HS-27A (cell line): ENCODE measurements at regions not wholly inside any gene's neighbourhood (a gene's known extent, or its start where the extent isn't known, plus 50 kb on each side); places are given as distances from the start of the nearest gene placed in this dataset.
A peak's percentile ranks its signal among the peaks of the same experiment; 100 is the strongest.

ENCODE experiments used
- DNase-seq: peaks from one replicate; pipeline ENCODE4 v3.0.0-alpha.2; 2012; ENCODE audit warnings: low read depth, missing footprints

- no peak for DNase-seq
Measured at GRCh38 chr2:134770702-134771101, 51.9 kb upstream of the TMEM163 start.

GRCh38 chr2:134771313-134771801 is 52.6 kb upstream of the TMEM163 start:
- no peak for DNase-seq

GRCh38 chr2:134772493-134773169 is 53.8 kb upstream of the TMEM163 start:
- no peak for DNase-seq

GRCh38 chr2:134773335-134773734 is 54.5 kb upstream of the TMEM163 start:
- DNase-seq, result no peak

- no peak for DNase-seq
Measured at GRCh38 chr2:134773759-134774742, 55.3 kb upstream of the TMEM163 start.

GRCh38 chr2:134774786-134775641 is 56.2 kb upstream of the TMEM163 start:
- DNase-seq, result peak; percentile 36

- no peak for DNase-seq
Measured at GRCh38 chr2:134776836-134777235, 58.0 kb upstream of the TMEM163 start.

- DNase-seq, result no peak
Measured at GRCh38 chr2:134777593-134777992, 58.8 kb upstream of the TMEM163 start.

GRCh38 chr2:134778372-134778771 is 59.6 kb upstream of the TMEM163 start:
- no peak for DNase-seq

- DNase-seq, result no peak
Measured at GRCh38 chr2:134780972-134781371, 57.4 kb upstream of the ACMSD start.

- DNase-seq, result no peak
Measured at GRCh38 chr2:134782107-134782506, 56.3 kb upstream of the ACMSD start.

GRCh38 chr2:134782792-134783191 is 55.6 kb upstream of the ACMSD start:
- peak; percentile 42 for DNase-seq

GRCh38 chr2:134783912-134784311 is 54.5 kb upstream of the ACMSD start:
- DNase-seq, result no peak

GRCh38 chr2:134785659-134786430 is 52.6 kb upstream of the ACMSD start:
- no peak for DNase-seq

- no peak for DNase-seq
Measured at GRCh38 chr2:134788417-134788816, 50.0 kb upstream of the ACMSD start.
